Stimulated activated CD4-positive, alpha-beta T cell treated with anti-CD3 and anti-CD28 coated beads, Interleukin-4, amount 100 ng/mL, for 1 hour (primary cell): ENCODE measurements at regions not wholly inside any gene's neighbourhood (a gene's known extent, or its start where the extent isn't known, plus 50 kb on each side); places are given as distances from the start of the nearest gene placed in this dataset.

Experiments
- DNase-seq: peaks from one replicate; pipeline ENCODE4 v3.0.0-alpha.2; 2020

DNA sequence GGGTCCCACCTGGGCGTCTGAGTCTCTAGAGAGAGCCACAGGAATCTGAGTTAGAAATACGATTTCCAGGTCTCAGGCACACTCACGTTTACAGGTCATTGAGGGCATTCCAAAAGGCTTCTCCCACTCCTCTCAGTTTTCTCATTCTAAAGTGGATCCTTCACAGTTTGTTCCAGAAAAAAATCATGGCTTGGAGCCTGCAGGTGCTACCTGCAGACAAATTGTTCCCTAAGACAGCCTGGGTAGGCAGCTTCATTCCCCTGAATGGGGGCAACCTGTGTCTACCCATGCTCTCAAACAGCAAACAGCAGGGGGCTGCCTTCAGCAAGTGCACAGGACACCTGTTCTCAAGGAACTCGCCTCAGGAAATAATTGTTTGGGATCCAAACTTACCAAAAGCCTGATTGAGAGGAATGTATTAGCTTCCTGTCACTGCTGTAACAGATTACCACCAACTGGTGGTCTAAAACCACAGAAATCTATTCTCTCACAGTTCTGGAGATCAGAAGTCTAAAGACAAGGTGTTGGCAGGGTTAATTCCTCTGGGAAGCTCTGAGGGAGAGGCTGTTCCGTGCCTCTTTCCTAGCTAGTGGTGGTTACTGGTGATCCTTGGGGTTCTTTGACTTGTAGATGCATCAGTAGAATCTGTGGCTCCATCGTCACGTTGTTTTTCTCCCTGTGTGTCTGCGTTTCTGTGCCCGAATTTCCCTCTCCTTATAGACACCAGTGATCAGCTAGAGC lies 117.2 kb downstream of the RAB11FIP2 start:
- DNase-seq: no peak

GRCh38 chr10:117931078-117931477 lies 115.7 kb downstream of the RAB11FIP2 start:
- no peak for DNase-seq

GRCh38 chr10:117933036-117933435 lies 113.7 kb downstream of the RAB11FIP2 start:
- DNase-seq: no peak

DNA sequence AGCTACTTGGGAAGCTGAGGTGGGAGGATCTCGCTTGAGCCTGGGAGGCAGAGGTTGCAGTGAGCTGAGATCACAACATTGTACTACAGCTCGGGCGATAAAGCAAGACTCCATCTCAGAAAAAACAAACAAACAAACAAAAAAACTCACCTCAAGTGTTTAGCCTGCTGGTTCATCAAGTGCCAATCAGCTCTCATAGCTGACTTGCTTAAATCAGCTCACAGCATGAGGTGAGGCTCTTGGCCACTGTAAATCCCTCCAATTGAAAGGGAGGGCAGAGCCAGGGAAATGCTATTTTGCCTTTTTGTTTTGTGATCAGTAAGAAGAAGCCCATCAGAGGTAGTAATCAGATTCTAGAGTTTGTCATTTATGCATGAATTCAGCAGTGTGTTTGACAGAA lies 112.3 kb downstream of the RAB11FIP2 start:
- DNase-seq: no peak

DNA sequence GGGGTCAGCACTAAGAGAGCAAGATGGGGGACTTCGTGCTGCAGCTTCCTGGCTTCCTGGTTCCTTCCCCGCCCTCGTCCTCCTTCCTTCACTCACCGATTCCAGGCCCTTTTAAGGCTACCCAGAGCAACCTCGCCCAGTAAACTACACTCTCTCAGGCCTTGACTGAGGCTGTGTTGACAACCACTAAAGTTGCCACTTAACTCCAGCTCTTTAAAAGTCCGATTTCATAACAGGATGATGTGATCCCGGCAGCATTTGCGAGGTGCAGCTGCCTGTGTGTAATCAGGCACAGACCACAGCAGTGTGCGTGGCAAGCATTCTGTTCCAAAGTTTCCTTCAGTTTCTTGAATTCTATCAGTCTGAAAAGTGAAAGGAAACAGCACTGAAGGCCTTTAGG lies 110.6 kb downstream of the RAB11FIP2 start:
- no peak for DNase-seq

- DNase-seq: no peak
Observed at GRCh38 chr10:117936566-117936965, 110.2 kb downstream of the RAB11FIP2 start.

DNA sequence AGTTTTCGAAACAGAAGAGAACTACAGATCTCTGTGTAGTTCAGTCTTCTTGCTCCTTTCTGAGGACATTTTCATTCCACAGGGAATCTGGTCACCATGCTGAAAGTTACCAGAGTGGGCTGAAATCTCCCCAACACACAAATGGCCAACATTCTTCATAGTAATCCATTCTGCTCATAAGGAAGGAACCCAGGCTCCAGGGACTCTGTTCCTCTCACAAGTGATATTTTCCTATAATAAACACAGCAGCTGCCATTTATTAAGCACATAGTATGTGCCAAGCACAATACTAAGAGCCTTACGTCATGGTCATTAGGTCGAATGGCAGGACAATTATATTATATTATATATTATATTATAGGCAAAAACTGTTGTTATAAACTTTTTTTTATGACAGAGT lies 109.8 kb downstream of the RAB11FIP2 start:
- no peak for DNase-seq

- no peak for DNase-seq
Observed at GRCh38 chr10:117938104-117938503, 108.6 kb downstream of the RAB11FIP2 start.

DNA sequence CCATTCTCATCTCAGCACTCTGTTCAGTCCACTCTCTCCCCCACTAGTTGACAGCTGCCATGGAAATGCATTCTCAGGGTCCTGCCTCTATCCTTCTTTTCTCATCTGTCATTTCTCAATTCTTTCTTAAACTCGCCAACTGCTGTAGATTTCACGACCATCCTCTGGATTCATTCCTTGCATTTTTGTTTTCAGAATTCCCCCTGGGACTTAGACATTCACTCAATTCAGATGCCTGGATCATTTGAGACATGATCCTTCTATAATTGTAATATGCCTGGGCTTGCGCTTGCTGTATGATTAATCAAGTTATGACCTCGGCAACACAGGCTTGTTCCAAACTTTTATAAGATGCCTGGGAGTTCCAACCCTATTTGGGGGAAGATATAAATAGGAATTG lies 104.5 kb downstream of the RAB11FIP2 start:
- DNase-seq: no peak

DNA sequence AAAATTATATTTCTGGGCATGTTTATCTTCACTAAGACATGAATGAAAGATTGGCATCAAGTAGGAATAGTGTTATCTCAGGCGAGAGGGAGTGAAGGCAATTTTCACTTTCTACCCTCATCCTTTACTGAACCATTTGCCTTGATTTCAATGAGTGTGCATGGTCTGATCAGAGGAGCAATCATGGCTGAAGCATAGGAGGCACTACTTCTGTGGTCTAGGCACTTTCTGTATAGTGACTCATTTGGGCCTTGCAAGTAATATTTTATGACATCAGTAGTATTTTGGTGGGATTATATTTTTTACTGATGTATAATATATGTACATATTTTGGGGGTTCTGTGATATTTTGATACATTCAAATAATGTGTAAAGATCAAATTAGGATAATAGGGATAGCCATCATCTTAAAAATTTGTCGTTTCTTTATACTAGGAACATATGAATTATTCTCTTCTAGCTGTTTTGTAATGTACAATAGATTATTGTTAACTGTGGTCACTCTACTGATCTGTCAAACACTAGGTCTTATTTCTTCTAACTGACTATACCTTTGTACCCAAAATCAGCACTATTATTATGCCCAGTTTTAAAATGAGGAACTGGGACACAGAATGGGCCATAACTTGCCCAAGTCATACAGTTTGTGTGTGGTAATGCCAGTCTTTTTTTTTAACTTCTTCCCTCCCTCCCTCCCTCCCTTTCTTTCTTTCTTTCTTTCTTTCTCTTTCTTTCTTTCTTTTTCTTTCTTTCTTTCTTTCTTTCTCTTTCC lies 101.9 kb downstream of the RAB11FIP2 start:
- DNase-seq: no peak

GRCh38 chr10:117945651-117946050 lies 101.1 kb downstream of the RAB11FIP2 start:
- no peak for DNase-seq

DNA sequence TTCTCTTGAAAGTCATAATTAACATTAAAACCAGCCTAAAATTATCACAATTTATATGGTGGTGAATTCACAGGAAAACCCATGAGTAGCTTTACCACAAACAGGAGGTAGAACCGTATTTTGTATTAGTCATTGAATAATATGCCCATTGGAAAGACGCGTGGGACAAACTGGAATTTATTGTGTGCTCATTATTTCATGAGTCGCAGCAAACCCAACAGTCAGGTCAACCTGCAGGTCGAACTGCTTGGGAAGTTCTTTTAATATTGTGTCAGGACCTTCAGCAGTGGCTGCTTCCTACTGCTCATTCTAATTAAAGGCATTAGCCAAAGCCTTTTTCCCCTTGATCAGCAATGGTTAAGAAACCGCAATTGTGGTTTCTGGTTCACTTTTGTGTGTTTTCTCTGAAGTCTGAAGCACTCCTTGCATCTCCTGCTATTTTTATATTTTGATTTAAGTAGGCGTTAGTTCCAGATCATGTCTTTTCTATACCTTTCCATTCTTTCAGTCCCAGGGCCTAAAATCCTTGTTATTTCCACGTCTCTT lies 100.1 kb downstream of the RAB11FIP2 start:
- DNase-seq: no peak

DNA sequence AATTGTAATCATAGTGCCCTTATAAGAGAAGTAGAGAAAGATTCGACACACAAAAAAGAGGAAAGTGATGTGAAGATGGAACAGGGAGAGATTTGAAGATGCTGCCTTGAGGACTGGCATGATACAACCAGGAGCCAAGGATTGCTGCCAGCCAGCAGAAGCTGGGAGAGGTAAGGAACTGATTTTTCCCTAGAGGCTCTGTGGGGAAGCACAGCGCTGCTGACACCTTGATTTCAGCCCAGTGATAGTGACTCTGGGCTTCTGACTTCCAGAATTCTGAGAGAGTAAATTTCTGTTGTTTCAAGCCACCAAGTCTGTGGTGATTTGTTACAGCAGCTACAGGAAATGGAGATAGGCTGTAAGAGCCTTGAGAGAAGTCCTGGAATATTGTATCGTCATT lies 98.2 kb downstream of the RAB11FIP2 start:
- no peak for DNase-seq

- no peak for DNase-seq
Observed at GRCh38 chr10:117950408-117950807, 96.3 kb downstream of the RAB11FIP2 start.
